Natural killer cell (primary cell): ENCODE measurements at regions not wholly inside any gene's neighbourhood (a gene's known extent, or its start where the extent isn't known, plus 50 kb on each side); places are given as distances from the start of the nearest gene placed in this dataset.

Experiments
- ATAC-seq, 3 donors: fragments of 150-1000 bp in 2 of 3; fragments of 200-7000 bp in 1 of 3; cut with Tn5 transposase; 1 replicate in 1 of 3; 2 replicates in 2 of 3; pipeline ENCODE4 v1.10.0; 2021; ENCODE audit warnings: mild to moderate bottlenecking in 2 of 3, moderate library complexity in 2 of 3
- DNase-seq, 2 donors: peaks; one replicate each; pipeline versions ENCODE4 v3.0.0 to v3.0.0-alpha.2; 2013 to 2021; ENCODE audit warnings: mixed read lengths in 1 of 2
- H3K27ac ChIP-seq: one replicate; pipeline ENCODE4 v1.5.1; 2013; ENCODE audit warnings: mild to moderate bottlenecking, low read length
- H3K27me3 ChIP-seq: one replicate; pipeline ENCODE4 v1.6.1; 2013; ENCODE audit warnings: low read length; ENCODE audit not compliant: control insufficient read depth, insufficient read depth
- H3K36me3 ChIP-seq: one replicate; pipeline ENCODE4 v1.6.1; 2013; ENCODE audit warnings: low read length; ENCODE audit not compliant: control insufficient read depth, insufficient read depth
- H3K4me1 ChIP-seq: one replicate; pipeline ENCODE4 v1.6.1; 2013; ENCODE audit warnings: low read length; ENCODE audit not compliant: control insufficient read depth, insufficient read depth
- H3K4me3 ChIP-seq: one replicate; pipeline ENCODE4 v1.5.1; 2013; ENCODE audit warnings: low read length
- H3K9me3 ChIP-seq: one replicate; pipeline ENCODE4 v1.6.1; 2013; ENCODE audit warnings: low read length; ENCODE audit not compliant: control insufficient read depth, insufficient read depth
- H3K27ac Mint-ChIP-seq, 2 donors: one replicate each; pipeline ENCODE4 v1.8.0; 2022; ENCODE audit warnings: mild to moderate bottlenecking in 2 of 2, mixed read lengths in 2 of 2, moderate library complexity in 1 of 2
- H3K27me3 Mint-ChIP-seq, 2 donors: one replicate each; pipeline ENCODE4 v1.8.0; 2022; ENCODE audit warnings: low read depth in 2 of 2, mixed read lengths in 2 of 2
- H3K36me3 Mint-ChIP-seq: one replicate; pipeline ENCODE4 v1.8.0; 2022; ENCODE audit warnings: mixed read lengths
- H3K4me1 Mint-ChIP-seq, 2 donors: one replicate each; pipeline ENCODE4 v1.8.0; 2022; ENCODE audit warnings: mixed read lengths in 2 of 2
- H3K4me3 Mint-ChIP-seq: one replicate; pipeline ENCODE4 v1.8.0; 2022; ENCODE audit warnings: mild to moderate bottlenecking, moderate library complexity, mixed read lengths
- H3K9me3 Mint-ChIP-seq, 2 donors: one replicate each; pipeline ENCODE4 v1.8.0; 2022; ENCODE audit warnings: mixed read lengths in 2 of 2
- WGBS: methylation state at CpG from one replicate; pipeline ENCODE4 v1.1.7; 2013; ENCODE audit warnings: missing lambda C conversion rate; ENCODE audit not compliant: insufficient coverage; 5-methylcytosine and 5-hydroxymethylcytosine counted together
- intact Hi-C: fragments of 100-400 bp; cut with micrococcal nuclease; formaldehyde crosslinking; loops from one replicate; pipeline ENCODE4 v1.14.2; 2022
- TF ChIP-seq, protein P1 (sequence below): fragments of 200-600 bp; IDR thresholded peaks from one replicate; pipeline ENCODE4 v1.8.0; 2022; ENCODE audit warnings: antibody characterized with exemption

DNA sequence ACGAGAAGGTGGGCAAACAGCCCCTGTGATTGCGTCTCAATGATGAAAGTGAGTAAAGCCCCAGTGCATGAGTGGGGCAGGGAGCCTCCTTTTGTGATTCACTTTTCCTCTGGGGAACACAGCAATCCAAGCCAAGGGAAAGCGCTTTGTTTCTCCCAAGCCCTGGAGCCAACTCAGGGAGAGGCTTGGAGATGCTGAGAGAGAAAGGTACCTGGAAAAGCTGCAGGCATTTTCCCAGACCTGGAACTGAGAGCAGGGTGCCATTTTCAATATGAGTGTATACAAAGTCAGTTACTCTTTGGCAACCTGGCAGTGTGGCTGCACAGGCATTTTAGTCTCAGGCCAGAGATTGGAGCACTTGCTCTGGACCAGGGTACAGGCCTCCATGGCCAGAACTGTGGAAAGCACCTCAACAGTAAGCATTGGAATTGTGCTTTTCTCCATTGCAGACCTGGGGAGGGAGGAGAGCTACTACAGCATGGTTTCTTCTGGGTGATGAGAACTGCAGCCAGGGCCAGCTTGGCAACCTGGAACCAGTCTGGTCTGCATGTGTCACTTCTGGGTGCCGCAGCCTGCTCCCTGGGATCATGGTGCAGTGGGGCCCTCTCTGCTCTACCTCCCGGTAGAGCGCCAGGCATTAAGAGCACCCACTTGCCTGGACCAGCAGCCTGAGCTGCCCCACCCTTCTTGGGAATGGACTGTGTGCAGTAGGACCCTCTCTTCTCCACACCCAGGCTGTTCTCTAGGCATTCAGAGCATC is 89.0 kb upstream of the CDH5 start:
- no peak for DNase-seq
- H3K4me3 ChIP-seq: no peak overlapping the region
- intact Hi-C loops: no loop called here
- H3K4me1 ChIP-seq: no peaks in the 10 kb centered on the region
- Mint-ChIP-seq H3K9me3 (no peaks in the 10 kb centered on the region), H3K4me1 (peaks cover 0 to 13% of the 10 kb centered on the region in 2 donors), H3K36me3 (peaks cover 13% of the 10 kb centered on the region), H3K27me3 (peaks cover 30 to 48% of the 10 kb centered on the region in 2 donors), H3K27ac (no peak overlapping the region), H3K4me3 (no peak overlapping the region)
- no peak for ATAC-seq
- no peaks in the 10 kb centered on the region for H3K9me3 ChIP-seq
- H3K27me3 ChIP-seq: peaks cover 5% of the 10 kb centered on the region
- no peak overlapping the region for H3K27ac ChIP-seq
- 82% methylated on average over 6 of the region's 6 CpGs for WGBS
- TF ChIP-seq, protein P1, sequence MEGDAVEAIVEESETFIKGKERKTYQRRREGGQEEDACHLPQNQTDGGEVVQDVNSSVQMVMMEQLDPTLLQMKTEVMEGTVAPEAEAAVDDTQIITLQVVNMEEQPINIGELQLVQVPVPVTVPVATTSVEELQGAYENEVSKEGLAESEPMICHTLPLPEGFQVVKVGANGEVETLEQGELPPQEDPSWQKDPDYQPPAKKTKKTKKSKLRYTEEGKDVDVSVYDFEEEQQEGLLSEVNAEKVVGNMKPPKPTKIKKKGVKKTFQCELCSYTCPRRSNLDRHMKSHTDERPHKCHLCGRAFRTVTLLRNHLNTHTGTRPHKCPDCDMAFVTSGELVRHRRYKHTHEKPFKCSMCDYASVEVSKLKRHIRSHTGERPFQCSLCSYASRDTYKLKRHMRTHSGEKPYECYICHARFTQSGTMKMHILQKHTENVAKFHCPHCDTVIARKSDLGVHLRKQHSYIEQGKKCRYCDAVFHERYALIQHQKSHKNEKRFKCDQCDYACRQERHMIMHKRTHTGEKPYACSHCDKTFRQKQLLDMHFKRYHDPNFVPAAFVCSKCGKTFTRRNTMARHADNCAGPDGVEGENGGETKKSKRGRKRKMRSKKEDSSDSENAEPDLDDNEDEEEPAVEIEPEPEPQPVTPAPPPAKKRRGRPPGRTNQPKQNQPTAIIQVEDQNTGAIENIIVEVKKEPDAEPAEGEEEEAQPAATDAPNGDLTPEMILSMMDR: no peak
- no peaks in the 10 kb centered on the region for H3K36me3 ChIP-seq

DNA sequence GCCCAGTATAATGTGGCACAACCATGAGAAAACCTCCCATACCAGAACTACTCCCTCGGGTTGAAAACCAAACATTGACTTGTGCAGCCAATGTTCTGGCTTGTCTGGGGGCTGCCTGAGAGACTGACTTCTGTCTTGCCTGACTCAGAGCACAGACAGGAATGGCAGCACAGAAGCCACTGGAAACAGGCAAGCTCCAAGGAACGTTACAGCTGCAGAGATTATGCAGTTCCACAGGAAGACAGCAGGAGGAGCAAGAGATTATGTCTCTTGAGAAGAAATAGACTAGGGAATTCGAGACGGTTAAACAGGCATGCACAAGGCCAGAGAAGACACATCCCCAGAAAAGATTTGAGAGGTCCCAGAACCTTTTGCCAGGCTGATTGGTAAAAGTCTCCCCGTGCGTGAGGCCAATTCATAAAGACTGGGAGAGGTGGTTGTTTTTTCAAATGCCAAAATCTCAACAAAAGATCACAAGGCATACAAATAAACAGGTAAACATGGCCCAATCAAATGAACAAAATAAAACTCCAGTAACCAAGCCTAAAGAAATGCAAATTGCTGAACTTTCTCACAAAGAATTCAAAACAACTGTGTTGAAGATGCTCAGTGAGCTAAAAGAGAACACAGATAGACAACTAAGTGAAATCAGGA is 90.6 kb upstream of the CDH5 start:
- intact Hi-C loops: loop anchor here (1.0 kb wide), 1 partner anchor 39 kb away; no protein-coding TSS in a partner anchor
- Mint-ChIP-seq H3K9me3 (no peaks in the 10 kb centered on the region), H3K27me3 (peaks cover 30 to 38% of the 10 kb centered on the region in 2 donors), H3K4me3 (no peak overlapping the region), H3K36me3 (peaks cover 13% of the 10 kb centered on the region), H3K27ac (no peak overlapping the region), H3K4me1 (peaks cover 0 to 13% of the 10 kb centered on the region in 2 donors)
- Histone ChIP-seq H3K4me1 (no peaks in the 10 kb centered on the region), H3K27ac (no peak overlapping the region), H3K9me3 (no peaks in the 10 kb centered on the region), H3K4me3 (no peak overlapping the region), H3K36me3 (no peaks in the 10 kb centered on the region), H3K27me3 (peaks cover 5% of the 10 kb centered on the region)
- TF ChIP-seq, protein P1: peak; percentile 17
- no peak for ATAC-seq
- 23% methylated on average over 4 of the region's 6 CpGs for WGBS
- peak in 1 of 2 donors; percentile 33 for DNase-seq

DNA sequence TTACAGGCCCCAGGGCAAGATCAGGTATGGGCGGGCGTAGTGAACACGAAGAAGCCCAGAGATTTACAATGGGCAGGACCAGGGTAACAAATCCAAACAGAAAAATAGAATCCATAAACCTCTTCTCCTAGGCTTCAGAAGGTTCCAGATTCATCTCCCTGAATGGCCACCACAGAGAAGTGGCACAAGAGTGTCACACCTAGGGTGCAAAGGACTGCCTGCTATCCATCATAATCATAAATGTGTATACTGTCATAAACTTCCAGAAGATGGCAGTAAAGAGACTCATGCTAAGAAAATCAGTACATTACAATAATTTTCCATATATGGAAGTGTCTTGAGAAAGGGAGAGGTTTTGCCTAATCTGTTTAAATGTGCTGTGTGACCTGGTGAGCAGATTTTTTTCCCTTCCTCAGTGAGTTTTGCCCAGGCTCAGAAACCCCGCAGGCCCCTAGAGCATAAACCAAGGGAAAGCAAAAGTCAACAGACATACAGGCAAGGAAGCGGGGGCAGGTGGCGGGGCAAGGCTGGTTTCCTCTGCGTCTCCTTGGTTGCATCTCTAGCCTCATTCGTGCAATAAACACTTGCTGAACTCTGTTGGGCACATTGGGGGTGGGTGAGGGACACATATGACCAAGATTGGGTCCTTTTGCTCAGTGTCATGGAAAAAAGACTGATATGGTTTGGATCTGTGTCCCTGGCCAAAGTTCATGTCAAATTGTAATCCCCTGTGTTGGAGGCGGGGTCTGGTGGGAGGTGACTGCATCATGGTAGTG is 92.0 kb upstream of the CDH5 start:
- H3K27me3 Mint-ChIP-seq: peaks cover 25 to 33% of the 10 kb centered on the region in 2 donors
- H3K9me3 Mint-ChIP-seq: no peaks in the 10 kb centered on the region
- H3K4me1 Mint-ChIP-seq: peaks cover 0 to 13% of the 10 kb centered on the region in 2 donors
- H3K4me3 Mint-ChIP-seq: no peak overlapping the region
- Histone ChIP-seq H3K36me3 (no peaks in the 10 kb centered on the region), H3K4me3 (no peak overlapping the region), H3K27ac (no peak overlapping the region), H3K4me1 (peaks cover 3% of the 10 kb centered on the region), H3K27me3 (no peaks in the 10 kb centered on the region), H3K9me3 (no peaks in the 10 kb centered on the region)
- H3K27ac Mint-ChIP-seq: no peak overlapping the region
- TF ChIP-seq, protein P1: no peak
- WGBS: 63% methylated on average over 9 of the region's 9 CpGs
- ATAC-seq: peak in 1 of 3 donors; percentile 37
- peaks cover 8% of the 10 kb centered on the region for H3K36me3 Mint-ChIP-seq
- intact Hi-C loops: loop anchor here (1.0 kb wide), 1 partner anchor 41 kb away; no protein-coding TSS in a partner anchor
- peak in 1 of 2 donors; percentile 23 for DNase-seq
